IMR-90 (cell line): ENCODE measurements at regions not wholly inside any gene's neighbourhood (a gene's known extent, or its start where the extent isn't known, plus 50 kb on each side); places are given as distances from the start of the nearest gene placed in this dataset.

ENCODE experiments used
- ATAC-seq: fragments of 200-7000 bp; cut with Tn5 transposase; 2 replicates; pipeline ENCODE4 v1.9.1; 2020; ENCODE audit warnings: low read depth, mild to moderate bottlenecking, moderate library complexity
- BruUV-seq: library from RNA; stranded (reverse); fragments of 400-500 nt; replicated peaks from 2 replicates; lab custom pipeline; 2021; lab: Mats Ljungman, UMichigan
- CTCF ChIA-PET: fragments of 300-600 bp; formaldehyde crosslinking; extraction: SDS; loops from one replicate; lab custom pipeline; 2021; ENCODE audit warnings: antibody characterized with exemption; lab: Yijun Ruan, JAX
- POLR2A ChIA-PET: fragments of 300-600 bp; sonication (Branson Sonifier 250); formaldehyde crosslinking; loops from one replicate; lab custom pipeline; 2022; ENCODE audit warnings: antibody characterized with exemption; ENCODE audit not compliant: unreplicated experiment; lab: Charles Lee
- DNase-seq: peaks from one replicate; pipeline ENCODE4 v3.0.0; 2013
- H2AFZ ChIP-seq: replicated peaks from 2 replicates; pipeline ENCODE3; 2013; ENCODE audit warnings: low read length, mild to moderate bottlenecking; ENCODE audit not compliant: poor library complexity
- H2AK5ac ChIP-seq: 2 replicates; pipeline ENCODE4 v1.6.1; 2013; ENCODE audit warnings: low read depth, low read length, inconsistent platforms
- H2AK9ac ChIP-seq: replicated peaks from 2 replicates; pipeline ENCODE3; 2013; ENCODE audit warnings: mild to moderate bottlenecking, low read depth, low read length, moderate library complexity; ENCODE audit not compliant: poor library complexity
- H2BK120ac ChIP-seq: 2 replicates; pipeline ENCODE4 v1.6.1; 2013; ENCODE audit warnings: low read depth, low read length, inconsistent platforms
- H2BK15ac ChIP-seq: 3 replicates; pipeline ENCODE4 v1.6.1; 2013; ENCODE audit warnings: low read depth, low read length, inconsistent platforms
- H2BK20ac ChIP-seq: 2 replicates; pipeline ENCODE4 v1.6.1; 2013; ENCODE audit warnings: low read depth, mild to moderate bottlenecking, inconsistent platforms, low read length, moderate library complexity
- H2BK5ac ChIP-seq: 2 replicates; pipeline ENCODE4 v1.6.1; 2013; ENCODE audit warnings: mild to moderate bottlenecking, low read depth, low read length, inconsistent platforms; ENCODE audit not compliant: poor library complexity, severe bottlenecking
- H3K14ac ChIP-seq: replicated peaks from 2 replicates; pipeline ENCODE4 v1.6.1; 2013; ENCODE audit warnings: low read depth, low read length, inconsistent platforms
- H3K18ac ChIP-seq: 2 replicates; pipeline ENCODE4 v1.6.1; 2013; ENCODE audit warnings: low read depth, low read length, control low read depth
- H3K23ac ChIP-seq: 2 replicates; pipeline ENCODE4 v1.6.1; 2013; ENCODE audit warnings: low read depth, low read length, inconsistent platforms
- H3K27ac ChIP-seq: 2 replicates; pipeline ENCODE4 v1.5.1; 2013; ENCODE audit warnings: mild to moderate bottlenecking, control low read depth, low read length; ENCODE audit not compliant: insufficient read depth
- H3K27me3 ChIP-seq: 2 replicates; pipeline ENCODE4 v1.6.1; 2013; ENCODE audit warnings: low read length; ENCODE audit not compliant: control insufficient read depth, insufficient read depth
- H3K36me3 ChIP-seq: 2 replicates; pipeline ENCODE4 v1.6.1; 2013; ENCODE audit warnings: low read length, mixed read lengths; ENCODE audit not compliant: control insufficient read depth, insufficient read depth
- H3K4ac ChIP-seq: 2 replicates; pipeline ENCODE4 v1.6.1; 2013; ENCODE audit warnings: low read depth, low read length, inconsistent platforms
- H3K4me1 ChIP-seq: 2 replicates; pipeline ENCODE4 v1.6.1; 2013; ENCODE audit warnings: low read length, mixed read lengths; ENCODE audit not compliant: control insufficient read depth, insufficient read depth
- H3K4me2 ChIP-seq: 2 replicates; pipeline ENCODE4 v1.6.1; 2013; ENCODE audit warnings: low read depth, mild to moderate bottlenecking, control low read depth, low read length, moderate library complexity
- H3K4me3 ChIP-seq: 2 replicates; pipeline ENCODE4 v1.5.1; 2013; ENCODE audit warnings: low read depth, mild to moderate bottlenecking, control low read depth, low read length, moderate library complexity; ENCODE audit not compliant: insufficient read depth
- H3K56ac ChIP-seq: 2 replicates; pipeline ENCODE4 v1.6.1; 2013; ENCODE audit warnings: low read length, inconsistent platforms; ENCODE audit not compliant: insufficient read depth; ENCODE audit errors: extremely low read depth
- H3K79me1 ChIP-seq, 2 experiments: 2 replicates each; pipeline ENCODE4 v1.6.1; 2013; ENCODE audit warnings: low read length in 2 of 2, inconsistent platforms in 1 of 2, low read depth in 1 of 2
- H3K9ac ChIP-seq: 2 replicates; pipeline ENCODE4 v1.6.1; 2013; ENCODE audit warnings: low read depth, low read length, control low read depth
- H3K9me1 ChIP-seq: 2 replicates; pipeline ENCODE4 v1.6.1; 2013; ENCODE audit warnings: low read length, inconsistent platforms; ENCODE audit not compliant: insufficient read depth
- H3K9me3 ChIP-seq: 2 replicates; pipeline ENCODE4 v1.6.1; 2013; ENCODE audit warnings: low read length; ENCODE audit not compliant: control insufficient read depth, insufficient read depth
- H4K20me1 ChIP-seq: 2 replicates; pipeline ENCODE4 v1.6.1; 2013; ENCODE audit warnings: low read length, inconsistent platforms; ENCODE audit not compliant: insufficient read depth
- H4K5ac ChIP-seq: 2 replicates; pipeline ENCODE4 v1.6.1; 2013; ENCODE audit warnings: mild to moderate bottlenecking, low read depth, low read length, control low read depth
- H4K8ac ChIP-seq, 2 experiments: 2 replicates each; pipeline ENCODE4 v1.6.1; 2013; ENCODE audit warnings: low read depth in 2 of 2, low read length in 2 of 2, control low read depth in 1 of 2, inconsistent platforms in 1 of 2
- H4K91ac ChIP-seq: 2 replicates; pipeline ENCODE4 v1.6.1; 2013; ENCODE audit warnings: low read depth, low read length, inconsistent platforms; ENCODE audit not compliant: insufficient read depth
- BHLHE40 ChIP-seq: fragments of 150-350 bp; IDR thresholded peaks from 2 replicates; pipeline ENCODE4 v1.6.1; 2016; ENCODE audit warnings: mild to moderate bottlenecking, low read depth, low read length
- CEBPB ChIP-seq: IDR thresholded peaks from 2 replicates; pipeline ENCODE4 v1.6.1; 2012; ENCODE audit warnings: low read depth, low read length, improper control_type of control experiment
- CHD1 ChIP-seq: IDR thresholded peaks from 2 replicates; pipeline ENCODE4 v1.6.1; 2012; ENCODE audit warnings: low read depth, low read length, improper control_type of control experiment
- FOS ChIP-seq: fragments of 150-350 bp; IDR thresholded peaks from 2 replicates; pipeline ENCODE4 v1.6.1; 2016; ENCODE audit warnings: low read depth, low read length
- MAFK ChIP-seq: IDR thresholded peaks from 2 replicates; pipeline ENCODE4 v1.6.1; 2012; ENCODE audit warnings: low read depth, low read length, improper control_type of control experiment
- MAZ ChIP-seq: IDR thresholded peaks from 2 replicates; pipeline ENCODE4 v1.6.1; 2012; ENCODE audit warnings: low read depth, mild to moderate bottlenecking, low read length, improper control_type of control experiment, moderate library complexity, borderline replicate concordance
- MXI1 ChIP-seq: IDR thresholded peaks from 2 replicates; pipeline ENCODE4 v1.6.1; 2012; ENCODE audit warnings: low read depth, mild to moderate bottlenecking, low read length, moderate library complexity, borderline replicate concordance
- NFE2L2 ChIP-seq: fragments of 150-350 bp; IDR thresholded peaks from 2 replicates; pipeline ENCODE4 v1.6.1; 2016; ENCODE audit warnings: low read depth, mild to moderate bottlenecking, low read length
- POLR2A ChIP-seq: IDR thresholded peaks from 2 replicates; pipeline ENCODE4 v1.6.1; 2012; ENCODE audit warnings: mild to moderate bottlenecking, low read depth, low read length
- RCOR1 ChIP-seq: IDR thresholded peaks from 2 replicates; pipeline ENCODE4 v1.6.1; 2012; ENCODE audit warnings: mild to moderate bottlenecking, low read length, improper control_type of control experiment; ENCODE audit not compliant: insufficient replicate concordance
- RFX5 ChIP-seq: IDR thresholded peaks from 2 replicates; pipeline ENCODE4 v1.8.0; 2012; ENCODE audit warnings: low read depth, mild to moderate bottlenecking, low read length, moderate library complexity
- SMC3 ChIP-seq: fragments of 150-350 bp; IDR thresholded peaks from 2 replicates; pipeline ENCODE4 v1.6.1; 2016; ENCODE audit warnings: low read depth, mild to moderate bottlenecking, antibody characterized with exemption, low read length, moderate library complexity
- WGBS, 2 experiments: methylation state at CpG; one replicate each; pipeline versions ENCODE4 v1.1.5 to v1.1.7; 2013; ENCODE audit warnings: missing lambda C conversion rate in 2 of 2; ENCODE audit not compliant: insufficient read length in 1 of 2; ENCODE audit errors: extremely low coverage in 2 of 2; 5-methylcytosine and 5-hydroxymethylcytosine counted together
- dilution Hi-C: fragments of 300-500 bp; cut with HindIII; formaldehyde crosslinking; loops from one replicate; pipeline ENCODE4 v1.14.3; 2018; ENCODE audit warnings: low sequenced_read_pairs; ENCODE audit not compliant: unreplicated experiment
- in situ Hi-C: fragments of 300-500 bp; cut with MboI; formaldehyde crosslinking; loops from 3 replicates; pipeline ENCODE4 v1.14.3; 2019; ENCODE audit warnings: low sequenced_read_pairs, inconsistent platforms, mixed read lengths
- intact Hi-C: fragments of 100-400 bp; cut with micrococcal nuclease; formaldehyde crosslinking; loops from 2 replicates; pipeline ENCODE4 v1.10.0; 2022
- TF ChIP-seq, protein P1 (sequence below): conservative IDR thresholded peaks from 2 replicates; pipeline ENCODE4 v1.5.1; 2012; ENCODE audit warnings: mild to moderate bottlenecking, low read depth, low read length, improper control_type of control experiment
- TF ChIP-seq, protein P2 (sequence below): fragments of 150-350 bp; IDR thresholded peaks from 2 replicates; pipeline ENCODE4 v1.6.1; 2016; ENCODE audit warnings: low read depth, mild to moderate bottlenecking, low read length, moderate library complexity, borderline replicate concordance
- TF ChIP-seq, protein P3 (sequence below): fragments of 150-350 bp; IDR thresholded peaks from 2 replicates; pipeline ENCODE4 v1.6.1; 2017; ENCODE audit warnings: mild to moderate bottlenecking, antibody characterized with exemption, low read length, low read depth

DNA sequence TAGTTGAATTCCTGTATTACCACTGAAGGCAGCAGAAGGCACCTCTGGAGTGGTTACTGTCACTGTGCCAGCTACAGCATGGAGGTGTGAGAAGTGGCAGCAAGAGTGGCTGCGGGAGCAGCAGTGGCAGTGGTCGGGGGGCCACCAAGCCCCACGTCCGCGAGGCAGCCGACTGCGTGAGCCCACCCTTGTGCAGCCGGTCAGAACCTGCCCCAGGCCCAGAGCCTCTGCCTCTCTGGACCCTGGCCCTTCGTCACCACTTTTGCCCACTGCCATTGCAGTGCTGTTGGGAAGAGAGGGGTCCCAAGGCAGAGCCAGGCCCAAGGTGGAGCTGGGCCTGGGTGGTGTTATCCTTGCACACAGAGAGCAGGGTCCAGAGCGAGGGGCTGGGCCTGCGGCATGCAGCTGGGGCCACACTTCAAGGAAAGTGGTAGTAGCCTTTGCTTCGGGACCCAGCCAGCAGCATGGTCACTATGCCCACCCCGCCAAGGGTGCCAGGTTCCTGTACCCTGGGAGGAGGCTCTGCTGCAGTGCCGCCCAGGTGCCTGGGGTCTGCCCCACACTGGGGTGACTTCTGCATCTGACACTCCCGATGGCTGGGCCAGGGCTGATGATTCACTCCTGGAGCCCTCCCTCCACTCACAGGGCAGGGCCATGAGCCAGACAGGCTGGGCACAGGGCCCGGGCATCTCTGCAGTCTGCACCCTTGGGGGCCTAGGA lies 450.1 kb upstream of the LRATD1 start:
- no TSS peak for BruUV-seq
- 90% methylated on average over 4 of the region's 16 CpGs; no CpG with 5 or more reads in 1 of the 2 experiments for WGBS, 2 experiments
- CTCF ChIA-PET = no interaction called here

More for the DNA sequence above, 450.1 kb upstream of the LRATD1 start:
- DNase-seq = no peak
- dilution Hi-C loops = no loop called here
- no peak overlapping the region for H2AK5ac ChIP-seq
- no peak overlapping the region for H4K8ac ChIP-seq
- ATAC-seq = no peak
- H3K4me2 ChIP-seq = no peak overlapping the region
- in situ Hi-C loops = no loop called here
- no peak overlapping the region for H3K18ac ChIP-seq
- TF ChIP-seq RCOR1 (no peak), MAZ (no peak), CHD1 (no peak), SMC3 (no peak), BHLHE40 (no peak), NFE2L2 (no peak), POLR2A (no peak), FOS (no peak), CEBPB (no peak), MXI1 (no peak), RFX5 (no peak), MAFK (no peak)
- TF ChIP-seq, protein P1, sequence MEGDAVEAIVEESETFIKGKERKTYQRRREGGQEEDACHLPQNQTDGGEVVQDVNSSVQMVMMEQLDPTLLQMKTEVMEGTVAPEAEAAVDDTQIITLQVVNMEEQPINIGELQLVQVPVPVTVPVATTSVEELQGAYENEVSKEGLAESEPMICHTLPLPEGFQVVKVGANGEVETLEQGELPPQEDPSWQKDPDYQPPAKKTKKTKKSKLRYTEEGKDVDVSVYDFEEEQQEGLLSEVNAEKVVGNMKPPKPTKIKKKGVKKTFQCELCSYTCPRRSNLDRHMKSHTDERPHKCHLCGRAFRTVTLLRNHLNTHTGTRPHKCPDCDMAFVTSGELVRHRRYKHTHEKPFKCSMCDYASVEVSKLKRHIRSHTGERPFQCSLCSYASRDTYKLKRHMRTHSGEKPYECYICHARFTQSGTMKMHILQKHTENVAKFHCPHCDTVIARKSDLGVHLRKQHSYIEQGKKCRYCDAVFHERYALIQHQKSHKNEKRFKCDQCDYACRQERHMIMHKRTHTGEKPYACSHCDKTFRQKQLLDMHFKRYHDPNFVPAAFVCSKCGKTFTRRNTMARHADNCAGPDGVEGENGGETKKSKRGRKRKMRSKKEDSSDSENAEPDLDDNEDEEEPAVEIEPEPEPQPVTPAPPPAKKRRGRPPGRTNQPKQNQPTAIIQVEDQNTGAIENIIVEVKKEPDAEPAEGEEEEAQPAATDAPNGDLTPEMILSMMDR = no peak
- TF ChIP-seq, protein P2, sequence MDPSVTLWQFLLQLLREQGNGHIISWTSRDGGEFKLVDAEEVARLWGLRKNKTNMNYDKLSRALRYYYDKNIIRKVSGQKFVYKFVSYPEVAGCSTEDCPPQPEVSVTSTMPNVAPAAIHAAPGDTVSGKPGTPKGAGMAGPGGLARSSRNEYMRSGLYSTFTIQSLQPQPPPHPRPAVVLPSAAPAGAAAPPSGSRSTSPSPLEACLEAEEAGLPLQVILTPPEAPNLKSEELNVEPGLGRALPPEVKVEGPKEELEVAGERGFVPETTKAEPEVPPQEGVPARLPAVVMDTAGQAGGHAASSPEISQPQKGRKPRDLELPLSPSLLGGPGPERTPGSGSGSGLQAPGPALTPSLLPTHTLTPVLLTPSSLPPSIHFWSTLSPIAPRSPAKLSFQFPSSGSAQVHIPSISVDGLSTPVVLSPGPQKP = no peak
- TF ChIP-seq, protein P3, sequence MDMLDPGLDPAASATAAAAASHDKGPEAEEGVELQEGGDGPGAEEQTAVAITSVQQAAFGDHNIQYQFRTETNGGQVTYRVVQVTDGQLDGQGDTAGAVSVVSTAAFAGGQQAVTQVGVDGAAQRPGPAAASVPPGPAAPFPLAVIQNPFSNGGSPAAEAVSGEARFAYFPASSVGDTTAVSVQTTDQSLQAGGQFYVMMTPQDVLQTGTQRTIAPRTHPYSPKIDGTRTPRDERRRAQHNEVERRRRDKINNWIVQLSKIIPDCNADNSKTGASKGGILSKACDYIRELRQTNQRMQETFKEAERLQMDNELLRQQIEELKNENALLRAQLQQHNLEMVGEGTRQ = no peak
- no peak overlapping the region for H3K23ac ChIP-seq
- no peaks in the 10 kb centered on the region for H3K4me1 ChIP-seq
- no peaks in the 10 kb centered on the region for H3K36me3 ChIP-seq
- no peak overlapping the region for H4K5ac ChIP-seq
- H2BK120ac ChIP-seq = no peak overlapping the region
- no peaks in the 10 kb centered on the region for H3K79me1 ChIP-seq
- no peak overlapping the region for H2BK20ac ChIP-seq
- intact Hi-C loops = no loop called here
- no peak overlapping the region for H4K91ac ChIP-seq
- no peak overlapping the region for H2BK5ac ChIP-seq
- H3K27ac ChIP-seq = no peak overlapping the region
- POLR2A ChIA-PET = no interaction called here
- no peak overlapping the region for H2AK9ac ChIP-seq
- no peak overlapping the region for H3K56ac ChIP-seq
- H2AFZ ChIP-seq = no peak overlapping the region
- no peak overlapping the region for H3K4me3 ChIP-seq
- no peaks in the 10 kb centered on the region for H4K20me1 ChIP-seq
- H2BK15ac ChIP-seq = no peak overlapping the region
- no peaks in the 10 kb centered on the region for H3K27me3 ChIP-seq
- H3K9me1 ChIP-seq = no peaks in the 10 kb centered on the region
- no peak overlapping the region for H3K9ac ChIP-seq
- peaks cover 13% of the 10 kb centered on the region for H3K9me3 ChIP-seq
- H3K14ac ChIP-seq = no peak overlapping the region
- H3K4ac ChIP-seq = no peak overlapping the region
